EH (cell line): ENCODE measurements at regions not wholly inside any gene's neighbourhood (a gene's known extent, or its start where the extent isn't known, plus 50 kb on each side); places are given as distances from the start of the nearest gene placed in this dataset.

Source experiments
- DNase-seq: peaks from one replicate; pipeline ENCODE4 v3.0.0-alpha.2; 2015; ENCODE audit warnings: low read depth

DNA sequence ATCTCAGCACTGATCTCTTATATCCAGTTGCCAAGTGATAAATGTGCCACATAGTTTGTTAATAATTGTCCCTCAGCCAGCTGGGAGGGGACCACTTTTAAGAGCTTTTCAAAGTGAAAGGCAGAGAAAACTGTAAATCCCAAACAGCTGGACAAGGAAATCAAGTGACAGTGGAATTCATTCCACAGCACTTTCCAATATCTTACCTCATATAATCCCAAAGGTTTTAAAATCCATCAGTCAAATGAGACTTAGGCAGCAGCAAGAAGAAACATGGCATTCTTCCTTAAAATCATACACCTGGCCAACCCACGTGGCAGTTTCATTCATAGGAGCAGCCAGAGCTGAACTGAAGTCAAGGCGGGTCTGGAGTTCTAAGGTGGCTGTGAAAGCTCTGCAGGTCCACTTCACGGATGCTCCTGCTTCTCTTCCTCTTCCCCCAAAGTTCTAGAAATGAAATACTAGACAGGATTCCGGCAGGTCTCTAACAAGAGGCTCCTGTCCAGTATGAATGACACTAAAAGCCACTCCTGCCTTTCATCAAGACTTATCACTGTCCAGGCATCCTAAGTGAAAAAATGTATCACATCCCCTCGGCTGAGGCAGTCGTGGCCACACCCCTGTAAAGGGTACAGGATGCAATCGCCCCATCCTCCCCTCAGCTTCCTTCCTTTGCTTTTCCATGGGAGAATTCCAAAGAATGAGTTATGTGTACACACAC lies 190.4 kb upstream of the STK17B start:
- peak; percentile 62 for DNase-seq

DNA sequence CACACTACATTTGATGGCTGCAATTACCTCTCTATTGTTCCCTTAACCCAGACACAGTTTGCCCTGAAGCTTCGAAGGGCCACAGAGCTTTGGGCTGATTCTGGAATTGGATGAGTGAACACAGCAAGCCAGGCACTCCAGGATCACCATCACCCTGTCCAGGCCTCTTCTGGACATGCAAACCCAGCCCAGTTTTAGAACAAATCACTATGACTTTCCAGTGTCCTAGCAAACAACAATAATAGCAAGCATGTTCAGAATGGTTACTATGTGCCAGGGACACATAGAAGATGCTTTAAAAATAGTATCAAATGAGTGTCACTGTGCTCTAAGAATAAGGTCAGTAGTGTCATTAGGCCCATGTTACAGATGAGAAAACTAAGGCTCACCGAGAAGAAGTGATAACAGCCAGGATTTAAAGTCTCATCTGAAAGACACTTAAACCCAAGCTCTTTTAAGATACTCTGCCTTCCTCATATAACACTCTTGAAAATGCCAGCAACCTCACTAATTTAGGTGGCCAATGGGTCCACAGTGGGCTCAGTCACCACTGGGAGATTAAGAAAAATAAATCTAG lies 191.7 kb upstream of the STK17B start:
- no peak for DNase-seq

DNA sequence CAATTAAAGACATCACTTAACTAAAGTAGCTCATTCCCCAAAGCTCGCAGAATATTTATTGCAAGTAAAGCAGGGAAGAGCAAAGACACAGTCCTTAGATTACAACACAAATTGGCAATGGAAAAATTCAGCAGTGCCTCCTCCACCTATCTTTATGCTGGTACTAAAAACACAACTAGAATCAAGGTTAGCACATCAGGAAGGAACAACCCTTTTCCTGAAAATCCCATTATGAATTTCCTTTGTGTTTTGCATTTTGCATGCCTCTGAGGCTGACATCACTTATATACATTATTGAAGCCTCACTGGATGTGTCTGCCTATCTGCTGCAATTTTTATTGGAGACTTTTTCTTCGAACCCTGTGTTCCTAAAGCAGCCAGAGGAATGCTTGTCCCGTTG lies 193.8 kb upstream of the STK17B start:
- DNase-seq = no peak

DNA sequence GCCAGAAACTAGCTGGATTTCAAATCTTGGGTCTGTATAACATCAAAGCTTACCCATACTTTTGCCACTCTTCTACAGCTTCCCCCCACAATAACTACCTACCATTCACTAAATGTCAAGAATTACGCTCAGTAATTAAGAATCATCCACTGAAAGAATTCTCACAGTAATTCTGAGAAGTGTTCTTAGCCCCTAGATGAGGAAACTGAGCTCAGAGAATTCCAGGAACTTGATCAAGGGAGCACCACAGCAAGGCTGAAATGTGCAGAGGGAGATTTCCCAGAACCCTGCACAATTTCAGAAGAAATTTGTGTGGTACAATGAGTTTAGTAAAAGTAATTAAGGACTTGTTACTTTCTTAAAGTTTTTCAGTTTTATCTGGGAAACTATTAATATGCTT lies 194.5 kb upstream of the STK17B start:
- no peak for DNase-seq

DNA sequence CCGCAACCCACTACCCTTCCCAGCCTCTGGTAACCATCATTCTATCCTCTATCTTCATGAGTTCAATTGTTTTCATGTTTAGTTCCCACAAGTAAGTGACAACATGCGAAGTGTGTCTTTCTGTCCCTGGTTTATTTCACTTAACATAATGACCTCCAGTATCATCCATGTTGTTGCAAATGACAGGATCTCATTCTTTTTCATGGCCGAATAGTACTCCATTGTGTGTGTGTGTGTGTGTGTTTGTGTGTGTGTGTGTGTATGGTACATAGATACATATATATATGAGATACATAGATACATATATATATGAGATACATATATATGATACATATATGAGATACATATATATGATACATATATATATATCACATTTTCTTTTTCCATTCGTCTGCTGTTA lies 196.3 kb upstream of the STK17B start:
- no peak for DNase-seq

DNA sequence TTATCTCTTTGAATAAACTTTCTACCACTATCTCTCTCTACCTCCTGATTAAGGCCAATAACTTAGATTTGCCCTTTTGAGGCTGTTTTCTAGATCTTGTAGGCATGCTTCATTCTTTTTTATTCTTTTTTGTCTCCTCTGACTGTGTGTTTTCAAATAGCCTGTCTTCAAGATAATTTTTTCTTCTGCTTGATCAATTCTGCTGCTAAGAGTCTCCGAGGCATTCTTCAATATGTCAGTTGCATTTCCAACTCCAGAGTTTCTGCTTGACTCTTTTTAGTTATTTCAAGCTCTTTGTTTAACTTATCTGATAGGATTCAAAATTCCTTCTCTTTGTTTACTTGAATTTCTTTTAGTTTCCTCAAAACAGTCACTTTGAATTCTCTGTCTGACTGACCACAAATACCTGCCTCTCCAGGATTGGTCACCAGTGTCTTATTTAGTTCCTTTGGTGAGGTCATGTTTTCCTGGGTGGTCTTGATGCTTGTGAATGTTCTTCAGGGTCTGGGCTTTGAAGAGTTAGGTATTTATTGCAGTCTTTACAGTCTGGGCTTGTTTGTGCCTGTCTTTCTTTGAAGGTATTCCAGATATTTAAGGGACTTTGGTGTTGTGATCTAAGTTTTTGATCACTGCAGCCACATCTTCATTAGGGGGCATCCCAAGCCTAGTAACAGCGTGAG lies 197.3 kb upstream of the STK17B start:
- no peak for DNase-seq

DNA sequence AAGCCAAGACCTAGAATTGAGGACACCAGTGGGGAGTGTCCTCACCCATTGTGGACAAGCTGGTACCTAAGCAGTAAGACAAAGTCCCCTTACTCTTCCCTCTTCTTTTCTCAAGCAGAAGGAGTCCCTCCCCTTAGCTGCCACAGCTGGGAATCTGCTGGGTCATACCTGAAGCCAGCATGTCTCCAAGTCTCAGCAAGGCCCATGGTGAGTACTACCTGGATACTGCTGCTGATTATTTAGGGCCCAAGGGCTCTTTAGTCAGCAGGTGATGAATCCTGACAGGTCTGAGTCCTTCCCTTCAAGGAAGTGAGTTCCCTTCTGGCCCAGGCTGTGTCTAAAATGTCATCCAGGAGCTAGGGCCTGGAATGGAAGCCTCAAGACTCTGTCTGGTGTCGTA lies 198.6 kb upstream of the STK17B start:
- no peak for DNase-seq

DNA sequence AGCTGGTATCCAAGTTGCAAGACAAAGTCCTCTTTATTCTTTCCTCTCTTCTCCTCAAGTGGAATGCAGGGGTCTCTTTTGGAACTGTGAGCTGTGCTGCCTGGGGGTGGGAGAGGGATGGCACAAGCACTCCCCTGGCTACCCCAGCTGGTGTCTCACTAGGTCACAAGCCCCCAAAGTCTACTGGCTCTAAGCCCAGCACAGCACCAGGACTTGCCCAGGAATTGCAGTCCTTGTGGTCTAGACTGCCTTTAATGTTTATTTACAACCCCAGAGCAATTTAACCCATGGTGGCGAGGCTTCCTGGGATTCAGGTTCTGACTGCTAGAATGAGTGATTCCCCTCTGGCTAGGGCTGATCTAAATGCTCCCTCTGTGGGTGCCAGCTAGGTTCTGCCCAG lies 199.0 kb upstream of the STK17B start:
- DNase-seq = peak; percentile 33

DNA sequence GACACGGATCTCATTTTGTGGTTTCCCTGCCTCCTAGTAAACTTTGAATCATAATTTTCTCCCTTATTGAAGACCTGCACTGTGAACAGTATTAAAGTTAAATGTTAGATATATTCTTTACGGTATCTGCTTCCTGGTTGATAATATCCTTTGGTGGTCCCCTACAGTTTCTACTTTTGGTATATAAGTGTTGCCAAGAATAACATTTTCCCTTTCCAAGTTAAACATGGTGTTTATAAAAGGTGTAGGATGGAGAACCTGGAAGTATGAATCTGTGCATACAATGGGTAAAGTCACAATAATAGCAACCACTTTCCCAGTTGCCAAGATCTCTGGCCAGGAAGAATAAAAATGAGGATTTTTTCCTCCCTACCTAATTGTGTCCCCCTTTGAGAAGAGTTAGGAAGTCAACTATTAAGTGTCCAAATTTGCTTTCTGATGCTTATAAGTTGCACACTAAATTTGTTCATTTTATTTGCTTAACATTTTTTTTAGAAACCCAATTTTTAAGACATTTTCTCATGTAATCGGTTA lies 201.0 kb upstream of the STK17B start:
- no peak for DNase-seq

DNA sequence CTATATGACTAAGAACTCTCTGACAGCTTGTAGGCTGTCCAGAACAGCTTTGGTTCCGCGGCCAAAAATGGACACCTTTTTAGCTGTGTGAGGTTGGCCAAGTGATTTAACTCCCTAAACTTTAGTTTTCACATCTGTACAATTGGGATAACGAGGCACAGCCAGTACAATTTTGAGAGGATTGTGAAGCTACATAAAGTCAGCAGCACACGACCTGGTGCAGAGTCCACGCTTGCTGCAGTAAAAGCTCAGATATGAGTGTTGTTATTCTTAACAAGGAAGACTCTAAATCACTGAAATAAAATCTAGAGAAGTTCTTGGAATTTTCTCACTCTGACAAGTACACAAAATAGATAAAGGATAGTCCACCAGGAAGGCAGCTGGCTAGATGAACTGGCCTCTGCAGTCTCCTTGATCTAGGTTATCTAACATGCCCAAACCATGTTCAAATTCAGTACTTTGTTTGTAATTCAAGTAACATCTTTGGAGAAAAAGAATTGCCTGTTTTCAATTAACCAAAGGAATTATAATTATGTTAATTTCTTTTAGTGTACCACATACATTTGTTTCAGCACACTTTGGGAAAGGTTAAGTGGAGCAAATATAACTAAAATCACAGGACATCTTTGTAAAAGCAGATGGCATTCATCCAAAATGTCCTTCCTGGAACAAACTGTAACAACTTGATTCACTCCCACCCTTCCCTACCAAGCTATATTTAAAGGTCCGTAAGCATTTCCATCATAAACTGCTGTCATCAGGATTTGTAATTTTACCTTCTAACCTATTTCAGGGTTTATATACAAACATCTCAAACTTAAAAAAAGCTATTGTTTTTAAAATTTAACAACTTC lies 201.7 kb upstream of the STK17B start:
- DNase-seq = peak; percentile 19

DNA sequence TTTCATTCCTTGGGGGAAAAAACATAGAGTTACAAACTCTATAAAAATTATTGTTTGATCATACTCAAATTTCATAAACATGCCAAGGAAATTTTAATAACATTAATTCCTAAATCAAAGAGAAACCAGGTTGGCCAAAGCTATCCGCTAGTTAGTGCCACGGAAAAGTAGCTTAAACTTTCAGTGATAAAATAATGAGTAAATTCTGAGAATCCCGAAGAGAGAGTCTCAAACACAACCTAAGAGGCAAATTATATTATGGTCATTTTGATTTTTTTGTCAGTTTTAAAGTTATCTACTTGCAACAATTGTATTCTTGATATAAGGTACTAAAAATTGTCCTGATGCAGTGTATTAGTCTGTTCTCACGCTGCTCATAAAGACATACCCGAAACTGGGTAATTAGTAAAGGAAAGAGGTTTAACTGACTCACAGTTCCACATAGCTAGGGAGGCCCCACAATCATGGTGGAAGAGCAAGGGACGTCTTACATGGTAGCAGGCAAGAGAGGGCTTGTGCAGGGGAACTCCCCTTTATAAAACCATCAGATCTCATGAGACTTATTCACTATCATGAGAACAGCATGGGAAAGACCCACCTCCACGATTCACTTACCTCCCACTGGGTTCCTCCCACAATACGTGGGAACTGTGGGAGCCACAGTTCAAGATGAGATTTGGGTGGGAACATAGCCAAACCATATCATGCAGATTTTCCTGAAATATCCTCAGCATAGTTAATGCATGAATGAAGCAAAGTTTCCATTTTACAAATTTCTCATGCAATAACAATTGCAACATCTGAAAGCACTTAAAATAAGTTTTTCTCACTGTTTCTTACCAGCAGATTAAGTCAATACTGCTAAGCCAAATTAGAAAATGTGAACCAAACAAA lies 205.9 kb upstream of the STK17B start:
- peak; percentile 81 for DNase-seq

DNA sequence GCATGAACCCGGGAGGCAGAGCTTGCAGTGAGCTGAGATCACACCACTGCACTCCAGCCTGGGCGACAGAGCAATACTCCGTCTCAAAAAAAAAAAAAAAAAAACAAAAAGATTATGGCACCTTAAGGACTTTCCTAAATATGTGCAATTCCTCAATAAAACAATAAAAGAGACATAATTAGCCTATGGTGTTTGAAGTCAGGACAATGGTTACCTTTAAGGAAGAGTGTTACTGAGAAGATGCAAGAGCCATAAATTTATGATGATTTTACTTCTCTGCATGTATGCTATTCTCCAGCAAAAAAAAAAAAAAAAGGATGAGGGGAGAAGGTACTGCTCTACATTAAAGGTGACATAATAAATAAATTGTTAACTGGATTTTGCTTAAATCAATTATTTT lies 208.2 kb upstream of the STK17B start:
- DNase-seq = no peak

DNA sequence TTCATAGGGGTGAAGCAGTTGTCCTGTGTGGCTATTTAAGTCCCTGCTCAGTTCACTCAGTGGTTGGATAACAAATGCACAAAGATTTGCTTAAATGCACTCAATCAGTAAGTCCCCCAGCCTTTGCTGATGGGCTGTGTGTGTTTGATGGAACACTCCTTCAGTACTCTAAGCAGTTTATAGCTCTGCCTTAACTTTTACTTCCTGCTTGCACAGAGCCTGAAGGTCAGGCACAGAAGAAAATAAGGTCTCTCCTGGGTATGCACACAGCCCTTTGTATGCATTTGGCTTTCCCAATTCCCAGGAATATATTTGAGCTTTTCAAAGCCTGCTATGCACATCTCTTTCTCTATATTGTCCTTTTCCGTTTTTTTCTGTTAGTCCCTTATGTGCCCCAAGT lies 208.7 kb upstream of the STK17B start:
- no peak for DNase-seq

DNA sequence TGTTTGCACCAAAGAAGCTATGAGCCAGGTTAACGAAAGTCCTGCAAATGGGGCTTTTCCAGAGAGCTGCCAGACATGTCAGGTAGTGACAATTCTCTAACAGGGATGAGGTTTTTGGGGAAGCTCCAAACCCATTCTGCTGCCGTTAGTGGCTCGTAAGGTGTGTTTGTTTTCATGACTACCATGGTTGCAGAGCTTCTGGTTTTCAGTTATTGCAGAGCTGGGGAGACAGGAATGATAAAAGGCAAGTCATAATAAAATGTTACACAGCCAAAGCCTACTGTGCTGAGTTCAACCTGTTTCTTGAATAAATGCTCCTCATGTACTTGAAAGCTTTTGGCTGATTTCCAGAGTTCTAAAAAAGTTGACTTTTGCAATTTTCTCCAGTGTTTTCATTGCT lies 209.2 kb upstream of the STK17B start:
- no peak for DNase-seq

DNA sequence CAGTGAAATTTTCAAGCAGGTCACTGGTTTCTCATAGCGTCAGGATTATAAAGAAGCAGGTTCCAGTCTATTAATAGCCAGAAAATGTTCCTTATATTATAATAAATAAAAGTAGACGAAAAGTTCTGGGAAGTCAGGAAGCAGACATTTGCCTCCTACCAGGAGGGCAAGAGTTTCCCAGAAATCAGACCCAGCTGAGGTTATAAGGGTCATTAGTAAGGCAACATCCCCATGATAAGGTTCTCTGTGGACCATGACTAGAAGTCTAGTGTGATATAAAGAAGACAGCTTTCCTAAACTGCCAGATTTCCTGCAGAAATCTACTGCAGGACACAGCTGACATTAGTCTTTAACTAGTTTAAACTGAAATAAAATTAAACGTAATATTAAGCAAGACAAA lies 210.1 kb upstream of the STK17B start:
- no peak for DNase-seq

DNA sequence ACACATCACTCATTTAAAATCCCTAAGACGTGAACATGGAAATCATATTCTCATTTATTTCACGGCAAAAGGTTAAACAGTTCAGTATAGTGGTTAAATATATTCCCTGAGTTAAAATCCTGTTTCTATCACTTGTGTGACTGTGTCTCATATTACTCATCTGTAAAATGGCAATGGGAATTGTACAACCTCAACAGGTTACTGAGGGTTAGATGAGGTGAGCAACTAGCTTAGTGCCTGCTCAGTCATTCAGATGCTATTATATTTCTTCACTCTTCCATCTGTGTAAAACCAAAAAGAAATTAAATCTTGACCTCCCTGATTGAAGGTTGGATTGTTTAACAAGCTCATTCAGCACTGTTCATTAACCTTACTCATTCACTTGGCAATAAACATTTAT lies 212.4 kb upstream of the STK17B start:
- no peak for DNase-seq

DNA sequence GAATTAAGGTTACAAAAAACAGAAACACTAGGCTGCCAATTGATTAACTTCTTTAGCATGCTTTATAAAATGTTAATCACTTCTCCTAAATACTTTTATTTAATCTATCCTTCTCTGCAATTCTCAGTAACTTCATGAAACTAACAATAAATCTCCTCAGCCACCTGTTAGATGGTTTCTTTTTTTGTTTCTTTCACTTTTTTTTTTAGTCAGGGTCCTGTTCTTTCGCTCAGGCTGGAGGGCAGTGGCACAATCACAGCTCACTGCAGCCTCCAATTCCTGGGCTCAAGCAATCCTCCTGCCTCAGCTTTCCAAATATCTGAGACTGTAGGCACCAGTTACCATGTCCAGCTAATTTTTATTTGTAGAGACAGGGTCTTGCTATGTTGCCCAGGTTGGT lies 213.4 kb upstream of the STK17B start:
- no peak for DNase-seq

DNA sequence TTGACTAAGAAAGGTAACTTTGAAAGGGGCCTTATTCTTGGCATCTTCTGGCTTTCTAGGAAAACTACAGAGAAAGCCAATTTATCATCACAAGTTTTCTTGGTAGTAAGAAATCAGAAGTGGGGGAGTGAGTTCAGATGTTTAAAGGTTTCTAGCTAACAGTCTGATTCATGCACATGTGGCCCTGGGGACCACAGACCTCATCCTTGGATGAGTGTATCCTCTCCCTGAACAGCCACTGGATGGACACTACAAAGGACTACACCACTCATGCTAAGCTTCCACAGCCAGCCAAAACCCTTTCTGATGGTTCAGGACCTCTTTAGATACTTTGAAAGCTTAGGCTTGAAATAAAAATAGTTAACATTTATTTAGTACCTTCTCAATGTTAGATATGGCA lies 218.3 kb upstream of the STK17B start:
- DNase-seq = peak; percentile 10

DNA sequence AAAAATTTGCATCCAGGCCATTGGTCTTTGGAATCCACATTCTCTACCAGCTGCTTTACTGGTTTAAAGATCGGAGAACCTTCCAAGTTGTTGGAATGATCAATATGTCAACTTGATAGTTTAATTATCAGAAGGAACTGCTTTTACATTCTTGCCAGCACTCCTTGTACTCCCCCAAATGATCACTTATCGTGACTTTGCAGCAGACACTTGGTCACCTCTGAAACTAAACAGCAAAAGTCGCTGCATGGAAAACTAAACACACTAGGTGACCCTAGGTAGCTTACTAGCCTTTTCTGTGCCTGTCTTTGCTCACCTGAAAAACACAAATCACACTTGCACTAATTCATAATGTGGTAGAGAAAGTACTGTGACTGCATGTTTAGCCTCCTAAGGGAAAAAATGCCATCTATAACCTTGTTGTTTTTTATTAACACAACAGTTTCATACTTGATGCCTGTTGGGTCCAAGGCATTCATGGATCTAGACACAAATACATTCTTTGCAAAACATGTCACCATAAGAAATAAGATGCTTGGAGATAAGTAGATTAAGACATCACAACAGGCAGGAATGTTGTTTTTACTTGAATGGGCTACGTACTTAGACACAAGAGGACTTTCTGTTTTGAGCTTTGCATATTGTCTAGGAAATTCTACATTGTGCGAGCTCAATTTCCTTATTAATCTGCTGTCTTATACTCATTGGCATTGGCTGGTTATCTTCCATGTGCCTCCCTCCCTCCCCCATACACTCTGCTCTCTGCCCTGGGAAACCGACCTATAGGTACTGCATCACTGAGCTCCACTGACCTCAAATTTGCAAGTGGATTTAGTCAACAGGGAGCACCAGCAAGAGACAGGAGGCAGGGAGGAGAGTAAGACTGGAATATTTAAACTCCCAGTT lies 219.1 kb upstream of the STK17B start:
- DNase-seq = peak; percentile 66

DNA sequence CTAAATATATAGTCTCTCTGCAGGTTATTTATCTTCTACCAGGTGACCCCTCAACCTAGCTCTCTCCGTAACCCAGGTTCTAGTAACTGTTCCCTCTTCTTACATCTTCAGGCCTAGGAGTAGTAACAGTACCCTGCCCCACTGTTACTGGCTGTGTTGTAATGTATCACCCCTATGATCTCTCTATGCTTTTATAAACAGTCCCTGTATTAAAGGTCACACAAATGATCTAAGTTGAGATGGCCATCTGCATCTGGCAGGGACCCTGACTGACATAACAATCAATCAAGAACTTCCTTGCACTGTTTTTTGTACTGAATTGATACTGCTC lies 219.7 kb upstream of the STK17B start:
- DNase-seq = no peak

DNA sequence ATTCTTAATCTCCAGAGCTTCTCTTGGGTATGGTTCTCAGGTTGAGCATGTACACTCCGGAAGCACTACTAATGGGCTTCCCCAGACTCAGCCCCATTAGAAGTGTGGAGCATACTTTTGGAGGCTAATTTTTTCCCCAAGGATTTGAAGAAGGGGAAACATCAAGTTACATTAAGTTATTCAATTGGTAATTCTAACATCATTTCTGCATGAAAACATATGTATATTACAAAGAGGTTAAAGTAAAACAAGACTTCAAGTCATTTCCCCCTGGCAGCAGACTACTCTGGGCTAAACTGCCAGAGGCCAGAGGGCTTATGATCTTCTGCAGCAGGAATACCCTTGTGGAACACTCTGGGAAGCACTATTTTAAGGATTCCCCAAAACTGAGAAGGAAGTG lies 227.7 kb upstream of the STK17B start:
- DNase-seq = no peak
